GM23248 (cell line): ENCODE measurements at regions not wholly inside any gene's neighbourhood (a gene's known extent, or its start where the extent isn't known, plus 50 kb on each side); places are given as distances from the start of the nearest gene placed in this dataset.

Experiments
- DNase-seq: peaks from one replicate; pipeline ENCODE4 v3.0.0-alpha.2; 2015
- H2AFZ ChIP-seq: fragments of 200-600 bp; sonication (generic); 2 replicates; pipeline ENCODE4 v1.6.1; 2016; ENCODE audit warnings: antibody characterized with exemption
- H3F3A ChIP-seq: fragments of 200-600 bp; sonication (generic); 2 replicates; pipeline ENCODE4 v1.6.1; 2016; ENCODE audit warnings: mild to moderate bottlenecking, antibody characterized with exemption, mixed run types; ENCODE audit not compliant: insufficient read depth
- H3K27ac ChIP-seq: fragments of 200-600 bp; sonication (generic); 2 replicates; pipeline ENCODE4 v1.5.1; 2016; ENCODE audit warnings: mild to moderate bottlenecking
- H3K27me3 ChIP-seq: fragments of 200-600 bp; sonication (generic); replicated peaks from 2 replicates; pipeline ENCODE4 v1.6.1; 2016; ENCODE audit warnings: mild to moderate bottlenecking; ENCODE audit not compliant: insufficient read depth
- H3K36me3 ChIP-seq: fragments of 200-600 bp; sonication (generic); 2 replicates; pipeline ENCODE4 v1.6.1; 2016; ENCODE audit warnings: low read depth, mild to moderate bottlenecking
- H3K4me1 ChIP-seq: fragments of 200-600 bp; sonication (generic); 2 replicates; pipeline ENCODE4 v1.6.1; 2016; ENCODE audit warnings: mild to moderate bottlenecking; ENCODE audit not compliant: insufficient read depth
- H3K4me2 ChIP-seq: fragments of 200-600 bp; sonication (generic); one replicate; pipeline ENCODE4 v1.6.1; 2016; ENCODE audit warnings: mild to moderate bottlenecking; ENCODE audit not compliant: unreplicated experiment
- H3K4me3 ChIP-seq: fragments of 200-600 bp; sonication (generic); 2 replicates; pipeline ENCODE4 v1.5.1; 2016; ENCODE audit warnings: mild to moderate bottlenecking
- H3K79me2 ChIP-seq: fragments of 200-600 bp; sonication (generic); 2 replicates; pipeline ENCODE4 v1.6.1; 2016; ENCODE audit warnings: mild to moderate bottlenecking; ENCODE audit not compliant: insufficient read depth
- H3K9ac ChIP-seq: fragments of 200-600 bp; sonication (generic); 2 replicates; pipeline ENCODE4 v1.6.1; 2016; ENCODE audit warnings: mild to moderate bottlenecking
- H3K9me2 ChIP-seq: fragments of 200-600 bp; sonication (generic); 2 replicates; pipeline ENCODE4 v1.6.1; 2016; ENCODE audit warnings: mixed run types, mild to moderate bottlenecking, moderate library complexity; ENCODE audit not compliant: insufficient read depth
- H3K9me3 ChIP-seq: fragments of 200-600 bp; sonication (generic); one replicate; pipeline ENCODE4 v1.6.1; 2017; ENCODE audit warnings: low read depth
- H4K20me1 ChIP-seq: fragments of 200-600 bp; sonication (generic); 2 replicates; pipeline ENCODE4 v1.6.0; 2016; ENCODE audit not compliant: insufficient read depth
- EZH2 ChIP-seq: fragments of 200-600 bp; sonication (generic); IDR thresholded peaks from 2 replicates; pipeline ENCODE4 v1.6.1; 2018; ENCODE audit warnings: antibody characterized with exemption, mild to moderate bottlenecking; ENCODE audit not compliant: insufficient read depth, poor library complexity, severe bottlenecking
- EZH2phosphoT487 ChIP-seq: fragments of 200-600 bp; sonication (generic); IDR thresholded peaks from 2 replicates; pipeline ENCODE4 v1.6.1; 2018; ENCODE audit warnings: antibody characterized with exemption, moderate library complexity, mild to moderate bottlenecking, low read depth; ENCODE audit not compliant: insufficient read depth
- WGBS, 2 experiments: methylation state at CpG; one replicate each; pipeline ENCODE4 v1.1.6; 2015 to 2017; ENCODE audit warnings: low lambda C conversion rate in 2 of 2, low coverage in 1 of 2; ENCODE audit errors: missing lambda C conversion rate in 2 of 2; 5-methylcytosine and 5-hydroxymethylcytosine counted together
- in situ Hi-C: fragments of 300-500 bp; cut with MboI; formaldehyde crosslinking; loops from 2 replicates; pipeline ENCODE4 v1.15.0; 2020

GRCh38 chr3:26259176-26259575 is 363.4 kb upstream of the LRRC3B start:
- no peaks in the 10 kb centered on the region for H3K79me2 ChIP-seq
- TF ChIP-seq EZH2, result no peak
- TF ChIP-seq EZH2phosphoT487, result no peak
- no peaks in the 10 kb centered on the region for H3K9me2 ChIP-seq
- no peaks in the 10 kb centered on the region for H3K27me3 ChIP-seq
- no peaks in the 10 kb centered on the region for H3F3A ChIP-seq
- H3K36me3 ChIP-seq, result no peaks in the 10 kb centered on the region
- H3K9me3 ChIP-seq, result no peaks in the 10 kb centered on the region
- DNase-seq, result no peak
- H3K4me3 ChIP-seq, result no peak overlapping the region
- H3K9ac ChIP-seq, result no peak overlapping the region
- WGBS, 2 experiments, result 20 to 43% methylated on average over 3 of the region's 3 CpGs
- H3K4me2 ChIP-seq, result no peak overlapping the region
- no peaks in the 10 kb centered on the region for H4K20me1 ChIP-seq
- H3K27ac ChIP-seq, result no peak overlapping the region
- no peak overlapping the region for H2AFZ ChIP-seq
- in situ Hi-C loops, result no loop called here
- H3K4me1 ChIP-seq, result no peaks in the 10 kb centered on the region

- H3K27me3 ChIP-seq, result no peaks in the 10 kb centered on the region
- no peaks in the 10 kb centered on the region for H3K4me1 ChIP-seq
- H3K9me2 ChIP-seq, result no peaks in the 10 kb centered on the region
- H3K9me3 ChIP-seq, result no peaks in the 10 kb centered on the region
- no peak overlapping the region for H2AFZ ChIP-seq
- H3K4me3 ChIP-seq, result no peak overlapping the region
- no peaks in the 10 kb centered on the region for H3K36me3 ChIP-seq
- H4K20me1 ChIP-seq, result no peaks in the 10 kb centered on the region
- no peak for DNase-seq
- no peaks in the 10 kb centered on the region for H3F3A ChIP-seq
- no peak overlapping the region for H3K9ac ChIP-seq
- no peak overlapping the region for H3K27ac ChIP-seq
- in situ Hi-C loops, result no loop called here
- H3K79me2 ChIP-seq, result no peaks in the 10 kb centered on the region
- 0 to 3% methylated on average over 1 of the region's 1 CpG for whole genome bisulfite sequencing, 2 experiments
- TF ChIP-seq EZH2 (no peak), EZH2phosphoT487 (no peak)
- H3K4me2 ChIP-seq, result no peak overlapping the region
Measured at GRCh38 chr3:26260139-26260538, 362.4 kb upstream of the LRRC3B start.

- Histone ChIP-seq H3F3A (no peaks in the 10 kb centered on the region), H3K36me3 (no peaks in the 10 kb centered on the region), H3K27me3 (no peaks in the 10 kb centered on the region), H3K4me1 (no peaks in the 10 kb centered on the region), H3K9ac (no peak overlapping the region), H3K4me3 (no peak overlapping the region), H3K9me2 (no peaks in the 10 kb centered on the region), H3K79me2 (no peaks in the 10 kb centered on the region), H2AFZ (no peak overlapping the region), H3K27ac (no peak overlapping the region), H3K4me2 (no peak overlapping the region), H4K20me1 (no peaks in the 10 kb centered on the region), H3K9me3 (no peaks in the 10 kb centered on the region)
- in situ Hi-C loops, result no loop called here
- WGBS, 2 experiments, result 32 to 34% methylated on average over 4 of the region's 4 CpGs
- TF ChIP-seq EZH2 (no peak), EZH2phosphoT487 (no peak)
- DNase-seq, result no peak
Measured at GRCh38 chr3:26264708-26265107, 357.9 kb upstream of the LRRC3B start.

GRCh38 chr3:26271848-26272247 is 350.7 kb upstream of the LRRC3B start:
- no peaks in the 10 kb centered on the region for H3K36me3 ChIP-seq
- no peaks in the 10 kb centered on the region for H3K9me2 ChIP-seq
- no peaks in the 10 kb centered on the region for H3K4me1 ChIP-seq
- TF ChIP-seq EZH2, result no peak
- no peak for TF ChIP-seq EZH2phosphoT487
- H3K9ac ChIP-seq, result no peak overlapping the region
- no peaks in the 10 kb centered on the region for H3F3A ChIP-seq
- H3K79me2 ChIP-seq, result no peaks in the 10 kb centered on the region
- H4K20me1 ChIP-seq, result no peaks in the 10 kb centered on the region
- H3K27me3 ChIP-seq, result no peaks in the 10 kb centered on the region
- no peak overlapping the region for H3K27ac ChIP-seq
- no peaks in the 10 kb centered on the region for H3K9me3 ChIP-seq
- no peak overlapping the region for H3K4me2 ChIP-seq
- in situ Hi-C loops, result no loop called here
- H2AFZ ChIP-seq, result no peak overlapping the region
- no peak overlapping the region for H3K4me3 ChIP-seq
- no peak for DNase-seq

GRCh38 chr3:26273196-26273595 is 349.4 kb upstream of the LRRC3B start:
- H3K9me2 ChIP-seq, result no peaks in the 10 kb centered on the region
- no peak for DNase-seq
- in situ Hi-C loops, result no loop called here
- no peaks in the 10 kb centered on the region for H3K9me3 ChIP-seq
- H3K27me3 ChIP-seq, result no peaks in the 10 kb centered on the region
- no peaks in the 10 kb centered on the region for H4K20me1 ChIP-seq
- H3K36me3 ChIP-seq, result no peaks in the 10 kb centered on the region
- no peak overlapping the region for H3K27ac ChIP-seq
- no peaks in the 10 kb centered on the region for H3K79me2 ChIP-seq
- no peak overlapping the region for H3K4me3 ChIP-seq
- H3F3A ChIP-seq, result no peaks in the 10 kb centered on the region
- H3K4me1 ChIP-seq, result no peaks in the 10 kb centered on the region
- no peak overlapping the region for H3K9ac ChIP-seq
- H2AFZ ChIP-seq, result no peak overlapping the region
- no peak for TF ChIP-seq EZH2phosphoT487
- no peak for TF ChIP-seq EZH2
- no peak overlapping the region for H3K4me2 ChIP-seq
